ENCODE measurements at regions not wholly inside any gene's neighbourhood (a gene's known extent, or its start where the extent isn't known, plus 50 kb on each side); places are given as distances from the start of the nearest gene placed in this dataset.

DNA sequence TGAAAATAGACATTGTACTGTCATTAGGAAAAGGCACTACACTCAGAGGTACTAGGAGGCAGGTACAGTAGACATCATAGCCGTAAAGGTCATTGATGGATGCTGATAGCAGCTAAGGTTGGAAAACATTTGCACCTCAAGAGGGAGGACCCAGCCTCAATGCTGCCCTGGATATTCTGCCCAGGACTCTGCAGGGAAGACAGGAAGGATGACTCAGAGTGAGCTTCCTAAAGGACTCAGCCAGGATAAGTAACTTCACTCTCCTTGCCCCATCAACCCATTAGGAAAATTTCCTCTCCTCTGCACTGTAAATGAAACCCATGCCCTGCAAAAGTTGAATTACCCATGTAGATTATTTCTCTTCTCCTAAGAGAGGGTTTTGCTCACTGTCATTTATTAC is 617.9 kb upstream of the MKI67 start:
- no peaks in the 10 kb centered on the region for H3K9me2 ChIP-seq (ENCODE audit: insufficient read depth, low read length)
- H2AFZ ChIP-seq (ENCODE audit: low read depth, low read length), result no peak overlapping the region

DNA sequence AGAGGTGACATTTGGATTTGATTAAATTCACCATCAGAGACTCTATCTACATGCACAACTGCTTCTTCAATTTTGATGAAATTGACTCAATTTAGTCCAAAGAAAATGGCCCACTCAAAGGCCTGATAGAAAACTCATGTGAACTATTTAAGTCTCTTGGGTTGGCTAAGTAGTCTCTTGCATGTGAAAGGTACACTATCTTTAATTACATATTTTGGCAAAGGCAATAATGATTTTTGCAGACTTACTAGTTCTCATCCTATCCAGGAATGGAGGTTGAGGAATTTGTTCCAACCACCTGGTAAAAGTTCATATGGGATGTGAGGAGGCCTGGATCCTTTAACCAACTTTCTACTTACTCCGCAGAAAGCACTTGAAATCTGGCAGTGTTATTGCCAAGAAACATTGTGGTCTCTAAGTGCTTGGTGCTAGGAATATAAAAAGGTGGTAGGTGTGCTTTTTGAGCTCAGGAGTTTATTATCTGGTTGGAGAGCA is 618.6 kb upstream of the MKI67 start:
- no peak overlapping the region for H3K27ac ChIP-seq (ENCODE audit: low read length)
- no peaks in the 10 kb centered on the region for H3F3A ChIP-seq (ENCODE audit: insufficient read depth, low read length, poor library complexity, severe bottlenecking)
- H3K9me2 ChIP-seq (ENCODE audit: insufficient read depth, low read length), result no peaks in the 10 kb centered on the region
- H2AFZ ChIP-seq (ENCODE audit: low read depth, low read length), result no peak overlapping the region
- no peaks in the 10 kb centered on the region for H4K20me1 ChIP-seq (ENCODE audit: insufficient read depth)
- H3K27me3 ChIP-seq (ENCODE audit: insufficient read depth, low read depth, low read length), result no peaks in the 10 kb centered on the region
- no peak overlapping the region for H3K4me2 ChIP-seq (ENCODE audit: low read length)
- H3K79me2 ChIP-seq (replicated peaks; ENCODE audit: insufficient read depth, low read length), result no peaks in the 10 kb centered on the region
- no peak for TF ChIP-seq EZH2 (IDR thresholded peaks at IDR 0.05; ENCODE audit: borderline replicate concordance, insufficient read depth, low read length, poor library complexity, severe bottlenecking)
- TF ChIP-seq, protein P1, sequence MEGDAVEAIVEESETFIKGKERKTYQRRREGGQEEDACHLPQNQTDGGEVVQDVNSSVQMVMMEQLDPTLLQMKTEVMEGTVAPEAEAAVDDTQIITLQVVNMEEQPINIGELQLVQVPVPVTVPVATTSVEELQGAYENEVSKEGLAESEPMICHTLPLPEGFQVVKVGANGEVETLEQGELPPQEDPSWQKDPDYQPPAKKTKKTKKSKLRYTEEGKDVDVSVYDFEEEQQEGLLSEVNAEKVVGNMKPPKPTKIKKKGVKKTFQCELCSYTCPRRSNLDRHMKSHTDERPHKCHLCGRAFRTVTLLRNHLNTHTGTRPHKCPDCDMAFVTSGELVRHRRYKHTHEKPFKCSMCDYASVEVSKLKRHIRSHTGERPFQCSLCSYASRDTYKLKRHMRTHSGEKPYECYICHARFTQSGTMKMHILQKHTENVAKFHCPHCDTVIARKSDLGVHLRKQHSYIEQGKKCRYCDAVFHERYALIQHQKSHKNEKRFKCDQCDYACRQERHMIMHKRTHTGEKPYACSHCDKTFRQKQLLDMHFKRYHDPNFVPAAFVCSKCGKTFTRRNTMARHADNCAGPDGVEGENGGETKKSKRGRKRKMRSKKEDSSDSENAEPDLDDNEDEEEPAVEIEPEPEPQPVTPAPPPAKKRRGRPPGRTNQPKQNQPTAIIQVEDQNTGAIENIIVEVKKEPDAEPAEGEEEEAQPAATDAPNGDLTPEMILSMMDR (IDR thresholded peaks at IDR 0.05; ENCODE audit: poor library complexity, severe bottlenecking), result no peak
- no peak for TF ChIP-seq SMC3 (conservative IDR thresholded peaks at IDR 0.05; ENCODE audit: poor library complexity)
- TF ChIP-seq RAD21 (conservative IDR thresholded peaks at IDR 0.05), result no peak
- no peak for TF ChIP-seq POLR2AphosphoS5 (IDR thresholded peaks at IDR 0.05)
- no peak for TF ChIP-seq EP300 (conservative IDR thresholded peaks at IDR 0.05; ENCODE audit: poor library complexity, severe bottlenecking)
- TF ChIP-seq, protein P2, sequence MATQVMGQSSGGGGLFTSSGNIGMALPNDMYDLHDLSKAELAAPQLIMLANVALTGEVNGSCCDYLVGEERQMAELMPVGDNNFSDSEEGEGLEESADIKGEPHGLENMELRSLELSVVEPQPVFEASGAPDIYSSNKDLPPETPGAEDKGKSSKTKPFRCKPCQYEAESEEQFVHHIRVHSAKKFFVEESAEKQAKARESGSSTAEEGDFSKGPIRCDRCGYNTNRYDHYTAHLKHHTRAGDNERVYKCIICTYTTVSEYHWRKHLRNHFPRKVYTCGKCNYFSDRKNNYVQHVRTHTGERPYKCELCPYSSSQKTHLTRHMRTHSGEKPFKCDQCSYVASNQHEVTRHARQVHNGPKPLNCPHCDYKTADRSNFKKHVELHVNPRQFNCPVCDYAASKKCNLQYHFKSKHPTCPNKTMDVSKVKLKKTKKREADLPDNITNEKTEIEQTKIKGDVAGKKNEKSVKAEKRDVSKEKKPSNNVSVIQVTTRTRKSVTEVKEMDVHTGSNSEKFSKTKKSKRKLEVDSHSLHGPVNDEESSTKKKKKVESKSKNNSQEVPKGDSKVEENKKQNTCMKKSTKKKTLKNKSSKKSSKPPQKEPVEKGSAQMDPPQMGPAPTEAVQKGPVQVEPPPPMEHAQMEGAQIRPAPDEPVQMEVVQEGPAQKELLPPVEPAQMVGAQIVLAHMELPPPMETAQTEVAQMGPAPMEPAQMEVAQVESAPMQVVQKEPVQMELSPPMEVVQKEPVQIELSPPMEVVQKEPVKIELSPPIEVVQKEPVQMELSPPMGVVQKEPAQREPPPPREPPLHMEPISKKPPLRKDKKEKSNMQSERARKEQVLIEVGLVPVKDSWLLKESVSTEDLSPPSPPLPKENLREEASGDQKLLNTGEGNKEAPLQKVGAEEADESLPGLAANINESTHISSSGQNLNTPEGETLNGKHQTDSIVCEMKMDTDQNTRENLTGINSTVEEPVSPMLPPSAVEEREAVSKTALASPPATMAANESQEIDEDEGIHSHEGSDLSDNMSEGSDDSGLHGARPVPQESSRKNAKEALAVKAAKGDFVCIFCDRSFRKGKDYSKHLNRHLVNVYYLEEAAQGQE (IDR thresholded peaks at IDR 0.05; ENCODE audit: borderline replicate concordance), result no peak
- H3K36me3 ChIP-seq (ENCODE audit: insufficient read depth, low read length), result no peaks in the 10 kb centered on the region
- no peak overlapping the region for H3K9ac ChIP-seq (ENCODE audit: low read length)
- no peak overlapping the region for H3K4me3 ChIP-seq (ENCODE audit: low read length)
- no peaks in the 10 kb centered on the region for H3K9me3 ChIP-seq (ENCODE audit: low read length)

More for the DNA sequence above, 617.9 kb upstream of the MKI67 start:
- Histone ChIP-seq H3K4me2 (ENCODE audit: low read length) (no peak overlapping the region), H3K79me2 (replicated peaks; ENCODE audit: insufficient read depth, low read length) (no peaks in the 10 kb centered on the region), H3F3A (ENCODE audit: insufficient read depth, low read length, poor library complexity, severe bottlenecking) (no peaks in the 10 kb centered on the region), H4K20me1 (ENCODE audit: insufficient read depth) (no peaks in the 10 kb centered on the region), H3K27me3 (ENCODE audit: insufficient read depth, low read depth, low read length) (no peaks in the 10 kb centered on the region), H3K9me3 (ENCODE audit: low read length) (no peaks in the 10 kb centered on the region), H3K36me3 (ENCODE audit: insufficient read depth, low read length) (no peaks in the 10 kb centered on the region), H3K4me3 (ENCODE audit: low read length) (no peak overlapping the region), H3K9ac (ENCODE audit: low read length) (no peak overlapping the region), H3K27ac (ENCODE audit: low read length) (no peak overlapping the region)
- TF ChIP-seq EP300 (conservative IDR thresholded peaks at IDR 0.05; ENCODE audit: poor library complexity, severe bottlenecking) (no peak), MXI1 (conservative IDR thresholded peaks at IDR 0.05; ENCODE audit: poor library complexity, severe bottlenecking) (no peak), TAF1 (IDR thresholded peaks at IDR 0.05; ENCODE audit: low read depth) (no peak), EZH2 (IDR thresholded peaks at IDR 0.05; ENCODE audit: borderline replicate concordance, insufficient read depth, low read length, poor library complexity, severe bottlenecking) (no peak), POLR2AphosphoS5 (IDR thresholded peaks at IDR 0.05) (no peak), RAD21 (conservative IDR thresholded peaks at IDR 0.05) (no peak), SMC3 (conservative IDR thresholded peaks at IDR 0.05; ENCODE audit: poor library complexity) (no peak)
- TF ChIP-seq, protein P1 (IDR thresholded peaks at IDR 0.05; ENCODE audit: poor library complexity, severe bottlenecking), result no peak
- TF ChIP-seq, protein P2 (IDR thresholded peaks at IDR 0.05; ENCODE audit: borderline replicate concordance), result no peak
